ENCODE measurements at regions not wholly inside any gene's neighbourhood (a gene's known extent, or its start where the extent isn't known, plus 50 kb on each side); places are given as distances from the start of the nearest gene placed in this dataset.
A peak's percentile ranks its signal among the peaks of the same experiment; 100 is the strongest.
"Not testable (repeated sequence)": the region's sequence is repeated elsewhere in the genome, so short reads cannot be mapped to it uniquely, and the experiment has no call there.

DNA sequence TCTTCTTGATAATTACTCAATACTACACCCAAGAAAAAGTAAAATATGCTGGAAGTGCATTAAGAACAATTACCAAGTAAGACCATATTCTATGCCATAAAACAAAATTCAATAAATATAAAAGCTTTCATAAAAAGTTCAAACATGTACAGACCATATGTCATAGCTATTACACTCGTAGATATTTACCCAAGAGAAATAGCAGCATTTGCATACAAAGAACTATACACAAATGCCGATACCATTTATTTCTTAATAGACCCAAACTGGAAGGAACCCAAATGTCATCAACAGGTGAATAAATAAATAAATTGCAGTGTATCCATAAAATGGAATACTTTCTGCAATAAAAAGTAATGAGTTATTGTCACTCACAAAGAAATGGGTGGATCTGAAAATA lies 78.3 kb upstream of the SLC16A7 start:
- DNase-seq: no peak

GRCh38 chr12:59500915-59501314 lies 94.9 kb upstream of the SLC16A7 start:
- DNase-seq: no peak

GRCh38 chr12:59500335-59500734 lies 95.5 kb upstream of the SLC16A7 start:
- DNase-seq: no peak

- DNase-seq: no peak
These were observed 96.1 kb upstream of the SLC16A7 start for GRCh38 chr12:59499774-59500173.

DNA sequence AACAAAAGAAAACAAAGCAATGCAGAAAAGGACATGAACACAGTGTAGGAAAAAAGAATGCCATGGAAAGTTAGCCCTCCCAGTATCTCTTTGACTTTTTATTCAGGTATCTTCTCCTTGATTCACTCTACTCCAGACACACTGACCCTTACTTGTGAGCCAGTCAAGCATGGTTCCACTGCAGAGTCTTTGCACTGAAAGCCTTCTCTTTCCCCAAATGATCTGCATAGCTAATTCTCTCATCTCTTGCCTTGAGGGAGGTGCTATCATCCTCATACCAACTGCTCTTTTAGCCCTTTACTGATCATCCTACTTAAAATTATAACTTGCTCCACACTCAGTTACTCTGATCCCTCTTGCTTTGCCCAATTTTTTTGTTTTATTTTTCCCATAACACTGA lies 101.2 kb upstream of the SLC16A7 start:
- no peak for DNase-seq

GRCh38 chr12:59491877-59492276 lies 104.0 kb upstream of the SLC16A7 start:
- DNase-seq: no peak

- no peak for DNase-seq
These were observed 109.0 kb upstream of the SLC16A7 start for GRCh38 chr12:59486827-59487226.

DNA sequence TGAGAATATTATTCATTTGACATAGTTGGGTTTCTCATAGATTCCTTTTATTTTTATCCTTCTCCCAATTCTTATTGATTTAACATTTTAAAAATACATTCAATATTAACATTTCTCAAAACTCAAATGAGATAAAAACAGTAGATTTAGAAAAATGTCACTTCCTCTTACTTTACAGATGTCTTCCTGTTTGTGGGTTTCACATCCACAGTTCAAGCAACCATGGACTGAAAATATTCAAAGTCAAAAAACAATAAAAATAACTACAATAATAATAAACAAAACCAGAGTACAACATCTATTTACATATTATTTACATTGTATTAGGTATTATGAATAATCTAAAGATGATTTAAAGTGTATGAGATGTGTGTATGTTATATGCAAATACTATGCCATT lies 111.3 kb upstream of the SLC16A7 start:
- DNase-seq: no peak

GRCh38 chr12:59474236-59474635 lies 121.6 kb upstream of the SLC16A7 start:
- DNase-seq: not testable (repeated sequence)

GRCh38 chr12:59472273-59472672 lies 123.6 kb upstream of the SLC16A7 start:
- no peak for DNase-seq

- no peak for DNase-seq
These were observed 135.7 kb upstream of the SLC16A7 start for GRCh38 chr12:59459966-59460660.

- DNase-seq: no peak
These were observed 142.4 kb upstream of the SLC16A7 start for GRCh38 chr12:59453475-59453874.

DNA sequence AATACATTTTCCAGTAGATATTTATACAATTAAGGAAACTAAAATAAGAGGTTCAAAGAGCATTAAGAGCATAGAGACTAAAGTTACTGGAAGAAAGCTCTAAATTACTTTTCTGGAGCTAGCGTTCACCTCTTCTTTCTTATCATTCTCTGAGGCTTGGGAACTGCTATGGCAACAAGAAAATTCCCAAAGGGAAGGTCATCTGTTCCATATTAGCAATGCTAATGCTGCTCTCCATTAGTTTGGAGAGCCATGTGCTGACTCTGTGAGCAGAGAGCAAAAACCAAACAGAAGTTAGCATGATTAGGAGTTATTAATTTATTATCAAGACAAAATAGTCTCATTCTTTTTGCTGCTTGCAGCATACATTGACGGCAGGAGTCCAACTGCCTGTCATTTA lies 143.1 kb upstream of the SLC16A7 start:
- DNase-seq: no peak

DNA sequence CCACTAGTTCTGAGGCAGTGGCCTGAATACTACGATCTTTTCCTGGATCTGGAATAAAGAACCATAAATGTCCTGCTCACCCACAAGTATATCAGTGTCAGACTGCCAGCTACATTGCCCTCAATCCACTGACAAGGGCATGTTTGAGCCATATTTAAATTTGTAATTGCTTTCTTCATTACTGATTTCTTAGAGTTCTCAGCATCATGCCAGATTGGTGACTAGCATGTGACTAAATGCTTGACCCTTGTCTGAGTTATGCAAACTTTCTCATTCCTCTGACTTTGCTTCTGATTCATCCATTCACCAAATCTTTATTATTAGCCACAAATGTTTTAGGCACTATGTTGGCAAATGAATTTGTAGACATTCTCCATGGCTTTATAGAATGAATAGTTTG lies 143.6 kb upstream of the SLC16A7 start:
- DNase-seq: peak in 1 of 2 experiments; percentile 24

DNA sequence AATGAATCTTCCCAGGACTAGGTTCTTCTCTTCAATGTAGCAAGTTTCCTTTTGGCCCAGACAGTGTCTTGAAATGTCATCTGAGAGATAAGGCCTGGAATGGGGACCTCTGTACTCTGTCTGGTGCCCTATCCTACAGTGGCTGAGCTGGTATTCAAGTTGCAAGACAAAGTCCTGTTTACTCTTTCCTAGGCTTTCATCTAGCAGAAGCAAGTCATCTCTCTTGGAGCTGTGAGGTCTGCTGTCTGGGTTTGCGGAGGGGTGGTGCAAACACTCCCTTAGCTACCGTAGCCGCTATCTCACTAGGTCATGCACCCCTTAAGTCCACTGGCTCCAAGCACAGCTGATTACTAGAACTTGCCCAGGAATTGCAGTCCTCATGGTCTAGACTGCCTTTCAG lies 149.7 kb upstream of the SLC16A7 start:
- DNase-seq: no peak

- no peak for DNase-seq
These were observed 150.9 kb upstream of the SLC16A7 start for GRCh38 chr12:59444932-59445331.

GRCh38 chr12:59432057-59432456 lies 163.8 kb upstream of the SLC16A7 start:
- no peak for DNase-seq

DNA sequence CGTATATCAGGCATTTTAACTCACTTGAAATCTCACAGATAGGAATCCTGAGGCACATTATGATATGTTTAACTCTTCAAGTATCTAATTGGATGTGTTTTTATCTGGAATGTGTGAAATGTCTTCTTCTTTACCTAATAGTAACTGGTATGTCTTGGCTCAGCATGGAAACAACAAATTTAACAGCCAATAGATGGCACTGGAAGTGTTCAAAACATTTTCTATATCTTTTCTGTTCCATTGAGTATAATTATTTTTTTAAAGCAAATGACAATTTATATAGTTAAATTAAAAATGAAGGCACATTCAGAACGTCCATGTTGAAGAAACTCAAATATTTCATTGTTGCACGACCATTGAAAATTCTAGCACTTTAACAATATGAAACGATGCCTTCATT lies 164.6 kb upstream of the SLC16A7 start:
- peak in 1 of 2 experiments; percentile 3 for DNase-seq

DNA sequence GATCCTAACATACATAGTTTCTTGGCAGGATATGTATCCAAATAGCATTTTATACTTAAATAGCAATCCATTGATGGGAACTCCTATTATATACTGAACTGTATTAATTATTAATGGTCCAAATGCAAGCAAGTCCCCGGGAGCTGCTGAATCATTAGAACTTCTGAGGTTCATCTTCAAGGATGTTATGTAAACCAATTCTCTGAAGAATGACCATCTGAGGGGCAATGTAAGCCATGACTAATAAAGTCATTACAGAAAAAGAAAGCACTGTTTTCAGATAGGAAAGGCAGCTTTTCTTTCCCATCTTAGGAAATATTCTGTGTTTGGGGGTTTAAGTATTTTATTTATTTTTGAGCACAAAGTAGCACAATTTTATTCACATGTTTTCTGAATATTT lies 166.1 kb upstream of the SLC16A7 start:
- DNase-seq: no peak

GRCh38 chr12:59425798-59426197 lies 170.0 kb upstream of the SLC16A7 start:
- DNase-seq: no peak

GRCh38 chr12:59424666-59425065 lies 171.2 kb upstream of the SLC16A7 start:
- not testable (repeated sequence) for DNase-seq

- no peak for DNase-seq
These were observed 181.8 kb upstream of the SLC16A7 start for GRCh38 chr12:59414051-59414450.

DNA sequence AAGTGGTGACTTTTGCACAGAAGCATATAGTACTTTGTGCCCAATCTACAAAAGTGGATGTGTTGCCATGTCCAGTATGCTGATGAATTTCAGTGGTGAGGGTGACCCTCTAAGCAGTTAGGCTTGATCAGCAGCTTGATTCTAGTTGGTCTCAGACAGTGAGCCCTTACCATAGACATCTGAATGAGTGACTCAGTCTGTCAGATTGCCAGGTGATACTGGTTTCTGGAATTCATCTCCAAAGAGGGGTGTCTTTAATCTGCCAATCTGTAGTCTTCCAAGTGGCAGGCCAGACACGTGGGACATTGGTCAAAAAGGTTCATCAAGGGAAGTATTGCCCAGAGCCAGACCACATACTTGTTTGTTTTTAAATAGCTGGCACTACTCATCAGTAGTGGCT lies 187.4 kb upstream of the SLC16A7 start:
- no peak for DNase-seq

DNA sequence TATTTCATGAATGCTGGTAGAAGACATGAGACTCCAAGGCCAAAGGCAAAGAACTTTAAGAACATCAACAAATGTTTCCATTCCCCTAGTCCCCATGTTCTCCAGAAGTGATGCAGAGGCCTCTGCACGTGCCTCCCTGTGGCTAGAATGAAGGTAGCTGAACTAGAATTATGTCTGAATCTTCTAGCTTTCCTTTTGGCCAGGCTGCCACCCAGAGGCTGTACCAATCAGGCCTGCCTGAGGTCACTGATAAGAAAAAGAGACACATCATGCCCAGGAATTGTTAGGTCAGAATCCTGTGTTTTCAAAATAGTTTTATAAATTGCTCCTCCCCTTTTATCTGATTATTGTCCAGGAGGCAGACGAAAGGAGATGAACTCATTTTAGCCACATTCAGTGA lies 188.0 kb upstream of the SLC16A7 start:
- DNase-seq: no peak

- no peak for DNase-seq
These were observed 189.8 kb upstream of the SLC16A7 start for GRCh38 chr12:59405992-59406391.
